ENCODE measurements at regions not wholly inside any gene's neighbourhood (a gene's known extent, or its start where the extent isn't known, plus 50 kb on each side); places are given as distances from the start of the nearest gene placed in this dataset.

DNA sequence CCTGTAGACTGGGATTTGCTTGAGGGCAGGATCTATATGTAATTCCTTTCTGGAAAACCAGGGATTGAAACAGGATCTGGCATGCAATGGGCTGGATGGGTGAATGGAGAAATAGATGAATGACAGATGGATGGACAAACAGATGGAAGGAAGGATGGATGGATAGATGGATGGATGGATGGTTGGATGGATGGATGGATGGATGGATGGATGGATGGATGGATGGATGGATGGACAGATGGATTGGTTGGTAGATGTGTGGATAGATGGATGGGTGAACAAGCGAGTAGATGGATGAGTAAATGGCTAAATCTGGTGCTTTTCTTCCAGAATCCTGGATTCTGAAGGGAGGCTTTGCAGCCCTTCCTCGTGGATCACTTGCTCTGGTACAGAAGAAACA lies 162.5 kb upstream of the SMIM23 start:
- TF ChIP-seq POLR2AphosphoS5 (IDR thresholded peaks at IDR 0.05; ENCODE audit: low read depth) (no peak), SPI1 (IDR thresholded peaks at IDR 0.05; ENCODE audit: borderline replicate concordance, low read depth) (no peak), GABPA (IDR thresholded peaks at IDR 0.05; ENCODE audit: low read depth) (no peak)
- TF ChIP-seq, protein P1, sequence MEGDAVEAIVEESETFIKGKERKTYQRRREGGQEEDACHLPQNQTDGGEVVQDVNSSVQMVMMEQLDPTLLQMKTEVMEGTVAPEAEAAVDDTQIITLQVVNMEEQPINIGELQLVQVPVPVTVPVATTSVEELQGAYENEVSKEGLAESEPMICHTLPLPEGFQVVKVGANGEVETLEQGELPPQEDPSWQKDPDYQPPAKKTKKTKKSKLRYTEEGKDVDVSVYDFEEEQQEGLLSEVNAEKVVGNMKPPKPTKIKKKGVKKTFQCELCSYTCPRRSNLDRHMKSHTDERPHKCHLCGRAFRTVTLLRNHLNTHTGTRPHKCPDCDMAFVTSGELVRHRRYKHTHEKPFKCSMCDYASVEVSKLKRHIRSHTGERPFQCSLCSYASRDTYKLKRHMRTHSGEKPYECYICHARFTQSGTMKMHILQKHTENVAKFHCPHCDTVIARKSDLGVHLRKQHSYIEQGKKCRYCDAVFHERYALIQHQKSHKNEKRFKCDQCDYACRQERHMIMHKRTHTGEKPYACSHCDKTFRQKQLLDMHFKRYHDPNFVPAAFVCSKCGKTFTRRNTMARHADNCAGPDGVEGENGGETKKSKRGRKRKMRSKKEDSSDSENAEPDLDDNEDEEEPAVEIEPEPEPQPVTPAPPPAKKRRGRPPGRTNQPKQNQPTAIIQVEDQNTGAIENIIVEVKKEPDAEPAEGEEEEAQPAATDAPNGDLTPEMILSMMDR (IDR thresholded peaks at IDR 0.05; ENCODE audit: insufficient read depth, low read length): no peak
- TF ChIP-seq, protein P2, sequence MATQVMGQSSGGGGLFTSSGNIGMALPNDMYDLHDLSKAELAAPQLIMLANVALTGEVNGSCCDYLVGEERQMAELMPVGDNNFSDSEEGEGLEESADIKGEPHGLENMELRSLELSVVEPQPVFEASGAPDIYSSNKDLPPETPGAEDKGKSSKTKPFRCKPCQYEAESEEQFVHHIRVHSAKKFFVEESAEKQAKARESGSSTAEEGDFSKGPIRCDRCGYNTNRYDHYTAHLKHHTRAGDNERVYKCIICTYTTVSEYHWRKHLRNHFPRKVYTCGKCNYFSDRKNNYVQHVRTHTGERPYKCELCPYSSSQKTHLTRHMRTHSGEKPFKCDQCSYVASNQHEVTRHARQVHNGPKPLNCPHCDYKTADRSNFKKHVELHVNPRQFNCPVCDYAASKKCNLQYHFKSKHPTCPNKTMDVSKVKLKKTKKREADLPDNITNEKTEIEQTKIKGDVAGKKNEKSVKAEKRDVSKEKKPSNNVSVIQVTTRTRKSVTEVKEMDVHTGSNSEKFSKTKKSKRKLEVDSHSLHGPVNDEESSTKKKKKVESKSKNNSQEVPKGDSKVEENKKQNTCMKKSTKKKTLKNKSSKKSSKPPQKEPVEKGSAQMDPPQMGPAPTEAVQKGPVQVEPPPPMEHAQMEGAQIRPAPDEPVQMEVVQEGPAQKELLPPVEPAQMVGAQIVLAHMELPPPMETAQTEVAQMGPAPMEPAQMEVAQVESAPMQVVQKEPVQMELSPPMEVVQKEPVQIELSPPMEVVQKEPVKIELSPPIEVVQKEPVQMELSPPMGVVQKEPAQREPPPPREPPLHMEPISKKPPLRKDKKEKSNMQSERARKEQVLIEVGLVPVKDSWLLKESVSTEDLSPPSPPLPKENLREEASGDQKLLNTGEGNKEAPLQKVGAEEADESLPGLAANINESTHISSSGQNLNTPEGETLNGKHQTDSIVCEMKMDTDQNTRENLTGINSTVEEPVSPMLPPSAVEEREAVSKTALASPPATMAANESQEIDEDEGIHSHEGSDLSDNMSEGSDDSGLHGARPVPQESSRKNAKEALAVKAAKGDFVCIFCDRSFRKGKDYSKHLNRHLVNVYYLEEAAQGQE (IDR thresholded peaks at IDR 0.05; ENCODE audit: insufficient replicate concordance, low read depth): no peak
- no peak for DNase-seq (ENCODE audit: low read depth in 1 of 2, low spot score in 1 of 2)
- no peak overlapping the region for H3K27ac ChIP-seq (replicated peaks)
- H3K4me3 ChIP-seq (replicated peaks; ENCODE audit: insufficient read depth, low read length): no peak overlapping the region
- no peaks in the 10 kb centered on the region for H3K27me3 ChIP-seq (ENCODE audit: insufficient read depth, poor library complexity, severe bottlenecking)

DNA sequence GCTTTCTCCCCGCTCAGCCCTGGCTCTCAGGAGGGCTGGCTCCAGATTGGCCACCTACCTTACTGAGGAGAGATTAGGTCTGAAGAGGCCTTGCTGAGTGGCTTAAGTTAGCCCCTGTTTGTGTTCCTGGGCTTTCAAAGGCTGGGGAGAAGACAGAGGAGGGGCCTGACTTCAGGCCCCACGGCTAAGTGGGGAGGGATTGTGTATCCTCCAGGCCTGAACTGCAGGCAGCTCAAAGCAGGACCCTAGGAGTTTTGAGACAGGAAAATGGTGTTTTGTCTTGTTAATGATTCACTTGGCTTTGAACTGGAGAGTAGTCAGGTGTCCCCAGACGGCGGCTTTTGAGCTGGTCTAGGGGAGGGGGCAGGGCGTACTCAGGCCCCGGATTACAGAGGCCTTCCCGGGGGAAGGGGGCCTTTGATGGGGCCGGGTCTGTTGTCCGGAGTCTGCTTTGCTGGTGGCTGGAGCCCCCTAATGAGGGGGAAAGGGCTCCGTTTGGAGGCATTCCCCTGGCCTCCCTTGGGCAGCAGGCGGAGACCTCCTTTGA lies 162.0 kb upstream of the SMIM23 start:
- no peak overlapping the region for H3K27ac ChIP-seq (replicated peaks)
- TF ChIP-seq GABPA (IDR thresholded peaks at IDR 0.05; ENCODE audit: low read depth): no peak
- TF ChIP-seq, protein P1 (IDR thresholded peaks at IDR 0.05; ENCODE audit: insufficient read depth, low read length): no peak
- TF ChIP-seq, protein P2 (IDR thresholded peaks at IDR 0.05; ENCODE audit: insufficient replicate concordance, low read depth): no peak
- no peaks in the 10 kb centered on the region for H3K27me3 ChIP-seq (ENCODE audit: insufficient read depth, poor library complexity, severe bottlenecking)
- DNase-seq (ENCODE audit: low read depth in 1 of 2, low spot score in 1 of 2): no peak
- H3K4me3 ChIP-seq (replicated peaks; ENCODE audit: insufficient read depth, low read length): no peak overlapping the region

DNA sequence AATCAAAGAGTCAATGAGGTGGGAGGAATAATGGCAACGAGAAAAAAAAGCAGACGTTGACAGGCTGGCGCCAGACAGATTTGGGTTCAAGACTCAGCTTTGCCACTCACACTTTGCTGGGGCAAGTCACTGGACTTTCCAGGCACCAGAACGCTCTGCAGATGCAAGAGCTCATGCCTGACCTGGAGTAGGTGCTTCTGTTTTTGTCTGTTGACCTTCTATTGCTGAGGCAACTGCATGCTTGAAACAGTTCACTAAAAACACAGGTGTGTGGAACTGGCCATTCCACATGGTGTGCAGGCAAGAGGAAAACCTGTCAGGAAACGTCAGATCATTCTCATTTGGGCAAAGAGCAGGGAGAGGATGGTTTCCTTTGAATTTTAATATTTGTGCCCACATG lies 161.2 kb upstream of the SMIM23 start:
- Histone ChIP-seq H3K27me3 (ENCODE audit: insufficient read depth, poor library complexity, severe bottlenecking) (no peaks in the 10 kb centered on the region), H3K4me3 (replicated peaks; ENCODE audit: insufficient read depth, low read length) (no peak overlapping the region), H3K27ac (replicated peaks) (no peak overlapping the region)
- no peak for TF ChIP-seq SPI1 (IDR thresholded peaks at IDR 0.05; ENCODE audit: borderline replicate concordance, low read depth)
- TF ChIP-seq POLR2AphosphoS5 (IDR thresholded peaks at IDR 0.05; ENCODE audit: low read depth): no peak
- TF ChIP-seq, protein P1 (IDR thresholded peaks at IDR 0.05; ENCODE audit: insufficient read depth, low read length): no peak
- TF ChIP-seq GABPA (IDR thresholded peaks at IDR 0.05; ENCODE audit: low read depth): no peak
- TF ChIP-seq, protein P2 (IDR thresholded peaks at IDR 0.05; ENCODE audit: insufficient replicate concordance, low read depth): no peak
- no peak for DNase-seq (ENCODE audit: low read depth in 1 of 2, low spot score in 1 of 2)

Data from HL-60 (cell line).